ENCODE measurements at regions not wholly inside any gene's neighbourhood (a gene's known extent, or its start where the extent isn't known, plus 50 kb on each side); places are given as distances from the start of the nearest gene placed in this dataset.
A peak's percentile ranks its signal among the peaks of the same experiment; 100 is the strongest.

DNA sequence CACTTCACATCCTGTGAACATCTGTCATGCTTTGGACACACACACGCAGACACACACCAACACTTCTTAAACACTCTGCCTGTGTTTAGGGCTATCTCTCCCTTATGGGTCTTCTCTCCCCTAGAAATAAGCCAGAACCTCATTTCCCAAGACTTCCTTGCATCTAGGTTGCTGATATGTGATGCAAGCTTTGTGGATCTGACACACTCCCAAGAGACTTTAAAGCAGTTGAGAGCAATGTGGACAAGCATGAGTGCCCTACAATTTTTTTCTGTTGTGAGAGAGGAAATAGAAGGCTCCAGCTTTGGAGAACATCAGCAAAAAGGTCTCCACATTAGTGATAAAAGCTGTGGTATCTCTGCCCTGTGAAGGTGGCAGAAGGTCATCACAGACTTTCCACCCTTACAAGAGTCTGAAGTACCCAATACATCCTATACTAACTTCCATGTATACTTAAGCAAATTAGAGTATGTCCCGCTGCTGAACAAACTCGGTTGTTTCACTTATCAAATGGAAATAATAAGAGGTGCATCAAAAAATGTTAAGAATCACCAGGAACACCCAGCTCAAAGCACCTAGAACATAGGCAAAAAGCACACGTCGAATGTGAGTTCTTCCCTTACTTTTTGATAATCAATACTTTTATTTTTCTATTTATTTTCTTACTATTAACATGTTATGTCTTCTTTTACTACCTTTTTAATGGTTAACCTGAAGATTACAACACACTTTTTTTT lies 267.6 kb downstream of the SETD4 start:
- no peaks in the 10 kb centered on the region for H3K36me3 ChIP-seq (ENCODE audit: control insufficient read depth in 1 of 2, insufficient read depth in 2 of 2, low read length in 2 of 2)
- no peaks in the 10 kb centered on the region for H3K9me3 ChIP-seq (ENCODE audit: control insufficient read depth in 1 of 2, low read length in 2 of 2)
- no peak overlapping the region for H3K27ac ChIP-seq (ENCODE audit: low read depth, low read length)
- no peak overlapping the region for H3K9ac ChIP-seq (ENCODE audit: low read depth in 1 of 2, low read length in 2 of 2)
- H3K4me1 ChIP-seq (ENCODE audit: control insufficient read depth in 1 of 2, insufficient read depth in 2 of 2, low read length in 2 of 2), result peaks cover 15 to 16% of the 10 kb centered on the region in 2 donors
- H3K4me3 ChIP-seq (ENCODE audit: low read depth in 1 of 2, low read length in 2 of 2), result no peak overlapping the region
- no peaks in the 10 kb centered on the region for H3K27me3 ChIP-seq (ENCODE audit: control insufficient read depth in 1 of 2, insufficient read depth in 2 of 2, low read length in 2 of 2)

- Histone ChIP-seq H3K9ac (ENCODE audit: low read depth in 1 of 2, low read length in 2 of 2) (no peak overlapping the region), H3K9me3 (ENCODE audit: control insufficient read depth in 1 of 2, low read length in 2 of 2) (no peaks in the 10 kb centered on the region), H3K36me3 (ENCODE audit: control insufficient read depth in 1 of 2, insufficient read depth in 2 of 2, low read length in 2 of 2) (no peaks in the 10 kb centered on the region), H3K4me1 (ENCODE audit: control insufficient read depth in 1 of 2, insufficient read depth in 2 of 2, low read length in 2 of 2) (peaks cover 6 to 7% of the 10 kb centered on the region in 2 donors), H3K27me3 (ENCODE audit: control insufficient read depth in 1 of 2, insufficient read depth in 2 of 2, low read length in 2 of 2) (no peaks in the 10 kb centered on the region), H3K4me3 (ENCODE audit: low read depth in 1 of 2, low read length in 2 of 2) (no peak overlapping the region), H3K27ac (ENCODE audit: low read depth, low read length) (no peak overlapping the region)
Measured at GRCh38 chr21:35791541-35792325, 268.6 kb downstream of the SETD4 start.

GRCh38 chr21:35783721-35784120 lies 276.6 kb downstream of the SETD4 start:
- no peaks in the 10 kb centered on the region for H3K9me3 ChIP-seq (ENCODE audit: control insufficient read depth in 1 of 2, low read length in 2 of 2)
- H3K4me3 ChIP-seq (ENCODE audit: low read depth in 1 of 2, low read length in 2 of 2), result no peak overlapping the region
- H3K27me3 ChIP-seq (ENCODE audit: control insufficient read depth in 1 of 2, insufficient read depth in 2 of 2, low read length in 2 of 2), result no peaks in the 10 kb centered on the region
- H3K27ac ChIP-seq (ENCODE audit: low read depth, low read length), result no peak overlapping the region
- peaks cover 12 to 17% of the 10 kb centered on the region in 2 donors for H3K4me1 ChIP-seq (ENCODE audit: control insufficient read depth in 1 of 2, insufficient read depth in 2 of 2, low read length in 2 of 2)
- H3K36me3 ChIP-seq (ENCODE audit: control insufficient read depth in 1 of 2, insufficient read depth in 2 of 2, low read length in 2 of 2), result no peaks in the 10 kb centered on the region
- H3K9ac ChIP-seq (ENCODE audit: low read depth in 1 of 2, low read length in 2 of 2), result no peak overlapping the region

- H3K36me3 ChIP-seq (ENCODE audit: control insufficient read depth in 1 of 2, insufficient read depth in 2 of 2, low read length in 2 of 2), result no peaks in the 10 kb centered on the region
- H3K27me3 ChIP-seq (ENCODE audit: control insufficient read depth in 1 of 2, insufficient read depth in 2 of 2, low read length in 2 of 2), result no peaks in the 10 kb centered on the region
- no peak overlapping the region for H3K27ac ChIP-seq (ENCODE audit: low read depth, low read length)
Measured at GRCh38 chr21:35782667-35783066, 277.7 kb downstream of the SETD4 start.

GRCh38 chr21:35780983-35781382 lies 279.3 kb downstream of the SETD4 start:
- Histone ChIP-seq H3K36me3 (ENCODE audit: control insufficient read depth in 1 of 2, insufficient read depth in 2 of 2, low read length in 2 of 2) (no peaks in the 10 kb centered on the region), H3K9ac (ENCODE audit: low read depth in 1 of 2, low read length in 2 of 2) (no peak overlapping the region), H3K4me3 (ENCODE audit: low read depth in 1 of 2, low read length in 2 of 2) (no peak overlapping the region), H3K9me3 (ENCODE audit: control insufficient read depth in 1 of 2, low read length in 2 of 2) (no peaks in the 10 kb centered on the region), H3K27ac (ENCODE audit: low read depth, low read length) (no peak overlapping the region), H3K27me3 (ENCODE audit: control insufficient read depth in 1 of 2, insufficient read depth in 2 of 2, low read length in 2 of 2) (no peaks in the 10 kb centered on the region), H3K4me1 (ENCODE audit: control insufficient read depth in 1 of 2, insufficient read depth in 2 of 2, low read length in 2 of 2) (peaks cover 12 to 18% of the 10 kb centered on the region in 2 donors)

More at GRCh38 chr21:35782667-35783066, 277.7 kb downstream of the SETD4 start:
- Histone ChIP-seq H3K4me1 (ENCODE audit: control insufficient read depth in 1 of 2, insufficient read depth in 2 of 2, low read length in 2 of 2) (peaks cover 12 to 18% of the 10 kb centered on the region in 2 donors), H3K9ac (ENCODE audit: low read depth in 1 of 2, low read length in 2 of 2) (no peak overlapping the region), H3K4me3 (ENCODE audit: low read depth in 1 of 2, low read length in 2 of 2) (no peak overlapping the region), H3K9me3 (ENCODE audit: control insufficient read depth in 1 of 2, low read length in 2 of 2) (no peaks in the 10 kb centered on the region)

- no peaks in the 10 kb centered on the region for H3K9me3 ChIP-seq (ENCODE audit: control insufficient read depth in 1 of 2, low read length in 2 of 2)
- no peaks in the 10 kb centered on the region for H3K36me3 ChIP-seq (ENCODE audit: control insufficient read depth in 1 of 2, insufficient read depth in 2 of 2, low read length in 2 of 2)
- H3K27me3 ChIP-seq (ENCODE audit: control insufficient read depth in 1 of 2, insufficient read depth in 2 of 2, low read length in 2 of 2), result no peaks in the 10 kb centered on the region
- H3K4me3 ChIP-seq (ENCODE audit: low read depth in 1 of 2, low read length in 2 of 2), result peak overlapping the region in 1 of 2 donors; percentile 3
- no peak overlapping the region for H3K27ac ChIP-seq (ENCODE audit: low read depth, low read length)
- H3K9ac ChIP-seq (ENCODE audit: low read depth in 1 of 2, low read length in 2 of 2), result no peak overlapping the region
- H3K4me1 ChIP-seq (ENCODE audit: control insufficient read depth in 1 of 2, insufficient read depth in 2 of 2, low read length in 2 of 2), result peaks cover 12 to 18% of the 10 kb centered on the region in 2 donors
Measured at GRCh38 chr21:35779690-35780570, 280.4 kb downstream of the SETD4 start.

GRCh38 chr21:35779167-35779566 lies 281.2 kb downstream of the SETD4 start:
- H3K9ac ChIP-seq (ENCODE audit: low read depth in 1 of 2, low read length in 2 of 2), result no peak overlapping the region
- no peaks in the 10 kb centered on the region for H3K27me3 ChIP-seq (ENCODE audit: control insufficient read depth in 1 of 2, insufficient read depth in 2 of 2, low read length in 2 of 2)
- peaks cover 12 to 18% of the 10 kb centered on the region in 2 donors for H3K4me1 ChIP-seq (ENCODE audit: control insufficient read depth in 1 of 2, insufficient read depth in 2 of 2, low read length in 2 of 2)
- H3K36me3 ChIP-seq (ENCODE audit: control insufficient read depth in 1 of 2, insufficient read depth in 2 of 2, low read length in 2 of 2), result no peaks in the 10 kb centered on the region
- no peaks in the 10 kb centered on the region for H3K9me3 ChIP-seq (ENCODE audit: control insufficient read depth in 1 of 2, low read length in 2 of 2)
- H3K4me3 ChIP-seq (ENCODE audit: low read depth in 1 of 2, low read length in 2 of 2), result no peak overlapping the region
- H3K27ac ChIP-seq (ENCODE audit: low read depth, low read length), result no peak overlapping the region

DNA sequence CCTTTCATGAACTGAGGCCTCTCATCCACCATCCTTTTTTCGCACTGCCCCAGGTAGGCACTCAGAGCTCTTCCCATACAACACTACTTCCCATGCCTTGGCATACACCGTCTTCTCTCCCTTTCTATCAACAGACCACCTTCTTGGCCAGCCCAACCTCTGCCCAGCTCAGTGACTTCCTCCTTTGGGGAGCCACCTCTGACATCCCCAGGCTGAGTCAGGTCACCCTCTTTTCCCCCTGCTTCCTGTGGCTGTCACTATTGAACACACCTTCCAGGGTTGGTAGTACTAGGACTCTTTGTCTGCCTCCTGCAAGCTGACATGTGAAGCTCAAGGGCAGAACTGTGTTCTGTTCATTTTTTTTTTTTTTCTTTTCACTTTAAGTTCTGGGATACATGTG lies 283.2 kb downstream of the SETD4 start:
- Histone ChIP-seq H3K9ac (ENCODE audit: low read depth in 1 of 2, low read length in 2 of 2) (no peak overlapping the region), H3K9me3 (ENCODE audit: control insufficient read depth in 1 of 2, low read length in 2 of 2) (no peaks in the 10 kb centered on the region), H3K4me3 (ENCODE audit: low read depth in 1 of 2, low read length in 2 of 2) (no peak overlapping the region), H3K4me1 (ENCODE audit: control insufficient read depth in 1 of 2, insufficient read depth in 2 of 2, low read length in 2 of 2) (peaks cover 12 to 18% of the 10 kb centered on the region in 2 donors), H3K36me3 (ENCODE audit: control insufficient read depth in 1 of 2, insufficient read depth in 2 of 2, low read length in 2 of 2) (no peaks in the 10 kb centered on the region), H3K27me3 (ENCODE audit: control insufficient read depth in 1 of 2, insufficient read depth in 2 of 2, low read length in 2 of 2) (no peaks in the 10 kb centered on the region), H3K27ac (ENCODE audit: low read depth, low read length) (no peak overlapping the region)

DNA sequence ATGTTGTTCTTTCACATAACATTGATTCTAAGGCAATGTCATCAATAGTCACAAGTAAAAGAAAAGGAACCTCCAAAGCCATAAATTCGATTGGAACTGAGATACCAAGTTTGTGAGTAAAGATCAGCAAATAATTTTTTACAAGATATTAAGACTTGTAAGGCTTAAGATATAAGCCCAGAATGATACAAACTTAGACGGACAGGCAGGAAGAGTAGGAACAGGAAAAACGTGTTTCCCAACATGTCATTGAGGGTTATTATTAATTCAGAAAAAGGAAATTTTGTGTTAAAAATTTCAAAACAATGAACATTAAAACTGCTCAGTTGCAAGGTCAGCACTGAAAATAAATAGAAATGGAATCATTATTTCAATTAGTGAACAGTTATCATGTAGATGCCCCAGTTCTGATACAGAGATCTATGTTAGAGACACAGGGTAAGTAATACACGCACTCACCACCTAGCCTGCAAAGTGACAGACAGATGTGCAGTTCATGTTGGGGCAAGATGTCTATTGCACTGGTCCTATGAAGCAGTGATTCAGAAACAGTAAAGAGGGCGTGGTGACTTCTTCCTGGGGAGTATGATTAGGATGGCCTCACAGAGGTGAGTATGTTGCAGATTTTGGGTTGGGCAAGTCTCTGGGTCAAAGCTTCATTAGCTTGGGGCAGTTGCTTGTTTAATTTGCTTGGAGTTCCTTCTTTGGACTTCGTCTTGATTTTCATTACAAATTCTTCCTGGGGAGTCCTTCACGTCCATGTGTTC lies 284.4 kb downstream of the SETD4 start:
- Histone ChIP-seq H3K9me3 (ENCODE audit: control insufficient read depth in 1 of 2, low read length in 2 of 2) (no peaks in the 10 kb centered on the region), H3K4me3 (ENCODE audit: low read depth in 1 of 2, low read length in 2 of 2) (no peak overlapping the region), H3K36me3 (ENCODE audit: control insufficient read depth in 1 of 2, insufficient read depth in 2 of 2, low read length in 2 of 2) (no peaks in the 10 kb centered on the region), H3K9ac (ENCODE audit: low read depth in 1 of 2, low read length in 2 of 2) (no peak overlapping the region), H3K4me1 (ENCODE audit: control insufficient read depth in 1 of 2, insufficient read depth in 2 of 2, low read length in 2 of 2) (peaks cover 12 to 18% of the 10 kb centered on the region in 2 donors), H3K27me3 (ENCODE audit: control insufficient read depth in 1 of 2, insufficient read depth in 2 of 2, low read length in 2 of 2) (no peaks in the 10 kb centered on the region), H3K27ac (ENCODE audit: low read depth, low read length) (no peak overlapping the region)
